Gastroesophageal sphincter (tissue), 4 donors: ENCODE measurements at regions not wholly inside any gene's neighbourhood (a gene's known extent, or its start where the extent isn't known, plus 50 kb on each side); places are given as distances from the start of the nearest gene placed in this dataset.

Source experiments
- ATAC-seq: fragments of 150-250 bp; one replicate; pipeline ENCODE4 v1.9.1; 2016; ENCODE audit warnings: mild to moderate bottlenecking, moderate library complexity
- H3K27ac ChIP-seq, 4 donors: fragments of 200-600 bp; sonication (generic) in 3 of 4; 1 replicate in 3 of 4; 2 replicates in 1 of 4; pipeline ENCODE4 v1.5.1; 2016 to 2019
- H3K27me3 ChIP-seq: fragments of 200-600 bp; sonication (generic); one replicate; pipeline ENCODE4 v1.5.1; 2019
- H3K36me3 ChIP-seq, 2 donors: fragments of 200-600 bp; sonication (generic); one replicate each; pipeline ENCODE4 v1.5.1; 2019; ENCODE audit warnings: control low read depth in 1 of 2
- H3K4me1 ChIP-seq, 3 donors: fragments of 200-600 bp; sonication (generic); 1 replicate in 2 of 3; 2 replicates in 1 of 3; pipeline ENCODE4 v1.5.1; 2016 to 2019; ENCODE audit warnings: control low read depth in 2 of 3
- H3K4me3 ChIP-seq, 2 donors: fragments of 200-600 bp; sonication (generic); one replicate each; pipeline ENCODE4 v1.5.1; 2019; ENCODE audit warnings: mild to moderate bottlenecking in 1 of 2, moderate library complexity in 1 of 2
- H3K9me3 ChIP-seq, 3 donors: fragments of 200-600 bp; sonication (generic); one replicate each; pipeline ENCODE4 v1.5.1; 2017 to 2019; ENCODE audit warnings: control low read depth in 2 of 3
- EP300 ChIP-seq: sonication (generic); formaldehyde crosslinking; IDR thresholded peaks from one replicate; pipeline ENCODE4 v1.6.1; 2017; ENCODE audit warnings: antibody characterized with exemption, mild to moderate bottlenecking
- POLR2A ChIP-seq, 2 donors: fragments of 450-650 bp; IDR thresholded peaks; one replicate each; pipeline ENCODE4 v1.6.1; 2017; ENCODE audit warnings: antibody characterized with exemption in 2 of 2, mild to moderate bottlenecking in 2 of 2, moderate library complexity in 1 of 2
- POLR2AphosphoS5 ChIP-seq: sonication (generic); formaldehyde crosslinking; IDR thresholded peaks from one replicate; pipeline ENCODE4 v1.6.1; 2017; ENCODE audit warnings: antibody characterized with exemption
- WGBS, 2 donors: methylation state at CpG; one replicate each; pipeline ENCODE4 v1.1.5; 2018; ENCODE audit warnings: low coverage in 1 of 2; 5-methylcytosine and 5-hydroxymethylcytosine counted together
- TF ChIP-seq, protein P1 (sequence below), 4 experiments: fragments of 200-600 bp in 2 of 4; fragments of 450-650 bp in 2 of 4; sonication (generic) in 1 of 4; IDR thresholded peaks; one replicate each; pipeline ENCODE4 v1.5.1; 2017 to 2019; ENCODE audit warnings: antibody characterized with exemption in 4 of 4, mild to moderate bottlenecking in 2 of 4, moderate library complexity in 2 of 4

DNA sequence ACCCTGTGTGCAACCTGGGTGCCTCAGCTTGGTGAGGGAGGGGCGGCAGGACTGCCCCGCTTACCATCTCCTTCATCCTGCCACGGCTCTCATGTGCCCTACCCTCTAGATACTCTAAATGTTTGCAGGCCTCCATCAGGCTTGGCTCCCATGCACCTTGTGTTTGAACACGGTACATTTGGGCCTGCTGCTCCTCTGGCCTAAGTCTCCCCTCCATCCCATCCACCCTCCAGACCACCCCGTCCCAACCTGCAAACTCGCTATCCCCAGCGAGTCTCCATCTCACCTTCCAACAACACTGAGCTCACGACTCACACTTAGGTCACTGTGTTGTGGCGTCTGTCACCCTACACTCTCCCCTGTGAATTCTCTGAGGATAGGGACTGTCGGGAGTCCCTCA lies 274.2 kb downstream of the TEX29 start:
- TF ChIP-seq, protein P1, sequence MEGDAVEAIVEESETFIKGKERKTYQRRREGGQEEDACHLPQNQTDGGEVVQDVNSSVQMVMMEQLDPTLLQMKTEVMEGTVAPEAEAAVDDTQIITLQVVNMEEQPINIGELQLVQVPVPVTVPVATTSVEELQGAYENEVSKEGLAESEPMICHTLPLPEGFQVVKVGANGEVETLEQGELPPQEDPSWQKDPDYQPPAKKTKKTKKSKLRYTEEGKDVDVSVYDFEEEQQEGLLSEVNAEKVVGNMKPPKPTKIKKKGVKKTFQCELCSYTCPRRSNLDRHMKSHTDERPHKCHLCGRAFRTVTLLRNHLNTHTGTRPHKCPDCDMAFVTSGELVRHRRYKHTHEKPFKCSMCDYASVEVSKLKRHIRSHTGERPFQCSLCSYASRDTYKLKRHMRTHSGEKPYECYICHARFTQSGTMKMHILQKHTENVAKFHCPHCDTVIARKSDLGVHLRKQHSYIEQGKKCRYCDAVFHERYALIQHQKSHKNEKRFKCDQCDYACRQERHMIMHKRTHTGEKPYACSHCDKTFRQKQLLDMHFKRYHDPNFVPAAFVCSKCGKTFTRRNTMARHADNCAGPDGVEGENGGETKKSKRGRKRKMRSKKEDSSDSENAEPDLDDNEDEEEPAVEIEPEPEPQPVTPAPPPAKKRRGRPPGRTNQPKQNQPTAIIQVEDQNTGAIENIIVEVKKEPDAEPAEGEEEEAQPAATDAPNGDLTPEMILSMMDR (IDR thresholded peaks at IDR 0.05): no peak
- TF ChIP-seq POLR2AphosphoS5 (no peak), POLR2A (IDR thresholded peaks at IDR 0.05) (no peak), EP300 (no peak)
- H3K4me1 ChIP-seq: no peaks in the 10 kb centered on the region
- H3K27me3 ChIP-seq: peaks cover 20% of the 10 kb centered on the region
- WGBS, 2 donors: 88% methylated on average over 10 of the region's 10 CpGs; no CpG with 5 or more reads in 1 of the 2 donors
- no peak overlapping the region for H3K27ac ChIP-seq
- no peak for ATAC-seq
- H3K4me3 ChIP-seq: no peak overlapping the region
- H3K9me3 ChIP-seq: no peaks in the 10 kb centered on the region
- no peaks in the 10 kb centered on the region for H3K36me3 ChIP-seq

DNA sequence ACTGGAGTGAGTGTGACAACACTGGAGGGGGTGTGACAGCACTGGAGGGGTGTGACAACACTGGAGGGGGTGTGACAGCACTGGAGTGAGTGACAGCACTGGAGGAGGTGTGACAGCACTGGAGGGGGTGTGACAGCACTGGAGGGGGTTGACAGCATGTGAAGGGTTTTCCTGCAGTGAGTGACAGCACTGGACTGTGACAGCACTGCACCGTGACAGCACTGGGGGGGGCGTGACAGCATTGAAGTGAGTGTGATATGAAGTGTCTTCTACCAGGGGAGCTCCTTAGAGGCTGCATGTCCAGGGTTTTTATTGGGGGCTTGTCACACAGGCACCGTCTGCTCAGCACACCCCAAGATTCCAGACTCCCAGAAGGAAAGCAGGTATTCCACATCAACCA lies 274.8 kb downstream of the TEX29 start:
- Histone ChIP-seq H3K27ac (no peak overlapping the region), H3K4me3 (no peak overlapping the region), H3K9me3 (no peaks in the 10 kb centered on the region), H3K27me3 (peaks cover 26% of the 10 kb centered on the region), H3K36me3 (no peaks in the 10 kb centered on the region), H3K4me1 (no peaks in the 10 kb centered on the region)
- TF ChIP-seq, protein P1 (IDR thresholded peaks at IDR 0.05): no peak
- no peak for TF ChIP-seq EP300
- TF ChIP-seq POLR2A (IDR thresholded peaks at IDR 0.05): no peak
- TF ChIP-seq POLR2AphosphoS5: no peak
- WGBS, 2 donors: 67% methylated on average over 2 to 3 of the region's 3 CpGs
- no peak for ATAC-seq

- TF ChIP-seq, protein P1 (IDR thresholded peaks at IDR 0.05): no peak
- TF ChIP-seq EP300 (no peak), POLR2A (IDR thresholded peaks at IDR 0.05) (no peak), POLR2AphosphoS5 (no peak)
- Histone ChIP-seq H3K27me3 (peaks cover 29% of the 10 kb centered on the region), H3K27ac (no peak overlapping the region), H3K9me3 (no peaks in the 10 kb centered on the region), H3K4me3 (no peak overlapping the region), H3K36me3 (no peaks in the 10 kb centered on the region), H3K4me1 (no peaks in the 10 kb centered on the region)
- WGBS, 2 donors: 87 to 92% methylated on average over 4 to 8 of the region's 11 CpGs
- no peak for ATAC-seq
Measured at GRCh38 chr13:111595791-111596190, 275.3 kb downstream of the TEX29 start.

DNA sequence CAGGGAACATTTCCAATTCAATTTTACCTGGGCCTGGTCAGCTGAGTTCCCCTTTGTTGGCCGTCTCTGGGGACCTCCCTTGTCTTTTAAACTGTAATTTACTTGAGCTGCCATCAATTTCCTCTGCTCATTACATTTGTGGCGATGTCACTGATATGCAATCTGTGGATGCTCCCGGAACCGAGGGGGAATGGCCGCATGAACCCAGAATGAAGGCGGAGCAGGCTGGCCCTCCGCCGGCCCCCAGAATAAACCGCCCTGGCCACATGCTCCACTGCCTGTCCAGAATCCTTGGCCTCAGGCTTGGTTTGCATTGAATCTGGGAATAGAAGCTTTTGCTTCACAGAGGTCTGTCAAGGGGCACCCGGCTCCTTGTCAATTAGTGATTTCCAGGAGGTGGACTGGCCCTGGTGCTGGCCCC lies 276.8 kb downstream of the TEX29 start:
- H3K4me3 ChIP-seq: no peak overlapping the region
- H3K36me3 ChIP-seq: no peaks in the 10 kb centered on the region
- ATAC-seq: no peak
- H3K4me1 ChIP-seq: no peaks in the 10 kb centered on the region
- 48 to 69% methylated on average over 2 to 4 of the region's 10 CpGs for WGBS, 2 donors
- no peaks in the 10 kb centered on the region for H3K9me3 ChIP-seq
- no peak overlapping the region for H3K27ac ChIP-seq
- peaks cover 29% of the 10 kb centered on the region for H3K27me3 ChIP-seq
- TF ChIP-seq EP300: no peak
- no peak for TF ChIP-seq POLR2A (IDR thresholded peaks at IDR 0.05)
- TF ChIP-seq, protein P1 (IDR thresholded peaks at IDR 0.05): no peak
- no peak for TF ChIP-seq POLR2AphosphoS5

DNA sequence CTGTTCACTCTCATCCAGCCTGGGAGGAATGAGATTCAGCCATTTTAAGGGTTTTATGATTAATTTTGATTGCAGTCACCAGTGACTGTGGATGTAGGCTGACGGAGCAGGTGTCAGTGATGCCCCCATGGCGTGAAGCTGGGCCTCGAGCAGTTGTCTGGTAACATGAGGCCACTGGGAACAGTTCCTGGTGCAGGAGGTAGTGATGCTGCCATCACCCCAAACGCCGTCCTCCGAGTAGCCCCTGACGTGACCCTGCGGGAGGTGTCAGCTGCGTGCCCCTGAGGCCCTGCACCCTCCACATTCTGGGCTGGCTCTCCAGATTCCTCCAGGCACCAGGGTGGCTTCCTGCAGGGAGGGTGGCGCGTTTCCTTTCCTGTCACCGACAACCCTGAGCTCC lies 277.2 kb downstream of the TEX29 start:
- Histone ChIP-seq H3K27me3 (peaks cover 29% of the 10 kb centered on the region), H3K4me1 (no peaks in the 10 kb centered on the region), H3K36me3 (no peaks in the 10 kb centered on the region), H3K9me3 (no peaks in the 10 kb centered on the region), H3K27ac (no peak overlapping the region), H3K4me3 (no peak overlapping the region)
- TF ChIP-seq POLR2A (IDR thresholded peaks at IDR 0.05) (no peak), POLR2AphosphoS5 (no peak), EP300 (no peak)
- TF ChIP-seq, protein P1 (IDR thresholded peaks at IDR 0.05): no peak
- ATAC-seq: no peak
- WGBS, 2 donors: 84% methylated on average over 6 to 7 of the region's 12 CpGs
